ENCODE measurements at regions not wholly inside any gene's neighbourhood (a gene's known extent, or its start where the extent isn't known, plus 50 kb on each side); places are given as distances from the start of the nearest gene placed in this dataset.

DNA sequence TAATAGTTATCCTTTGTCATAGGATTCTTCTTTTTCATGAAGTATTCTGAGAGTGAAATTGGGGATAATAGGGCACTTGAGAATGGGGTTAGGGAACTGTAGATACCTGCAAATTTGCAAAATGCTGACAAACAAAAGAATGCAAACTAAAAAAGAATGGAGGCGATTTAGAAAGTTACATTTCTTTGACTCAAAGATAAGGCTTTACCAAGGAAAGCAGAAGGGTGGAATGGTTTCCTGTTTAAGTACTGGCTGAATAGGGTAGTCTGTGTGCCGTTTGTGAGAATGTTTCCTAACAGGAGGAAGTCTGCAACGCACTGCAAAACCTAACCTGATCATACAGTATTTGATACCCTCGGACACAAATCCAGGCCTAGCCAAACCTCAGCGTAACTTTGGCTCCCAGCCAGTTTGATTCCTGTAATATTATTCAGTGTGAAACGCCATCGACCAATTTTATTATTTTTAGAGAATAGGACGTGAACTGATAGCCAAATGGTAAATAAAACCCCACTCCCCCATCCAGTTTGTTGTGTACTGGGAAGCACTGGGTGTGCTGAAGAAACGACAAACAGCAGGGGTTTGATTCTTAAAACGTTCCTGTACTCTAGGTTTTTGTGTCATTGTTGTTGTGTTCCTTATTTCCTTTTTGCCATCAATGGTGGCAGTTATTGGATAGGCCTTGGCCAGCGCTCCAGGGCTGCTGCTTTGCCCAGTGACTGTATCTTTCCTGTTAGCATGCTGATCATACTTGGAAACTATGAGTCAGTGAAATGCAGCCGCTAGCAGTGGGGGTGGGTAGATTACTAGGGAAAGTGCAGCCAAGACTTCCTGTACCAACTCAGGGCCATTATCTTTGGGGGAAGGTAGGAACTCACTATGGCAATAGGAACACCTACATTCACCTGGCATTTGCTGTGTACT, 148.0 kb upstream of the TBL1XR1 start (continued):
- TF ChIP-seq, protein P1, sequence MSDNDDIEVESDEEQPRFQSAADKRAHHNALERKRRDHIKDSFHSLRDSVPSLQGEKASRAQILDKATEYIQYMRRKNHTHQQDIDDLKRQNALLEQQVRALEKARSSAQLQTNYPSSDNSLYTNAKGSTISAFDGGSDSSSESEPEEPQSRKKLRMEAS (IDR thresholded peaks at IDR 0.05) = no peak; the same call in 1 of the 2 replicates
- TF ChIP-seq BRD4 (CRISPR knock-in tag; IDR thresholded peaks at IDR 0.05) = no peak
- TF ChIP-seq, protein P2, sequence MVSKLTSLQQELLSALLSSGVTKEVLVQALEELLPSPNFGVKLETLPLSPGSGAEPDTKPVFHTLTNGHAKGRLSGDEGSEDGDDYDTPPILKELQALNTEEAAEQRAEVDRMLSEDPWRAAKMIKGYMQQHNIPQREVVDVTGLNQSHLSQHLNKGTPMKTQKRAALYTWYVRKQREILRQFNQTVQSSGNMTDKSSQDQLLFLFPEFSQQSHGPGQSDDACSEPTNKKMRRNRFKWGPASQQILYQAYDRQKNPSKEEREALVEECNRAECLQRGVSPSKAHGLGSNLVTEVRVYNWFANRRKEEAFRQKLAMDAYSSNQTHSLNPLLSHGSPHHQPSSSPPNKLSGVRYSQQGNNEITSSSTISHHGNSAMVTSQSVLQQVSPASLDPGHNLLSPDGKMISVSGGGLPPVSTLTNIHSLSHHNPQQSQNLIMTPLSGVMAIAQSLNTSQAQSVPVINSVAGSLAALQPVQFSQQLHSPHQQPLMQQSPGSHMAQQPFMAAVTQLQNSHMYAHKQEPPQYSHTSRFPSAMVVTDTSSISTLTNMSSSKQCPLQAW (CRISPR knock-in tag; IDR thresholded peaks at IDR 0.05) = peak; percentile 57; the same call in 1 of the 2 replicates
- no peak for TF ChIP-seq ZNF703 (CRISPR knock-in tag; IDR thresholded peaks at IDR 0.05; ENCODE audit: borderline replicate concordance)
- TF ChIP-seq, protein P3, sequence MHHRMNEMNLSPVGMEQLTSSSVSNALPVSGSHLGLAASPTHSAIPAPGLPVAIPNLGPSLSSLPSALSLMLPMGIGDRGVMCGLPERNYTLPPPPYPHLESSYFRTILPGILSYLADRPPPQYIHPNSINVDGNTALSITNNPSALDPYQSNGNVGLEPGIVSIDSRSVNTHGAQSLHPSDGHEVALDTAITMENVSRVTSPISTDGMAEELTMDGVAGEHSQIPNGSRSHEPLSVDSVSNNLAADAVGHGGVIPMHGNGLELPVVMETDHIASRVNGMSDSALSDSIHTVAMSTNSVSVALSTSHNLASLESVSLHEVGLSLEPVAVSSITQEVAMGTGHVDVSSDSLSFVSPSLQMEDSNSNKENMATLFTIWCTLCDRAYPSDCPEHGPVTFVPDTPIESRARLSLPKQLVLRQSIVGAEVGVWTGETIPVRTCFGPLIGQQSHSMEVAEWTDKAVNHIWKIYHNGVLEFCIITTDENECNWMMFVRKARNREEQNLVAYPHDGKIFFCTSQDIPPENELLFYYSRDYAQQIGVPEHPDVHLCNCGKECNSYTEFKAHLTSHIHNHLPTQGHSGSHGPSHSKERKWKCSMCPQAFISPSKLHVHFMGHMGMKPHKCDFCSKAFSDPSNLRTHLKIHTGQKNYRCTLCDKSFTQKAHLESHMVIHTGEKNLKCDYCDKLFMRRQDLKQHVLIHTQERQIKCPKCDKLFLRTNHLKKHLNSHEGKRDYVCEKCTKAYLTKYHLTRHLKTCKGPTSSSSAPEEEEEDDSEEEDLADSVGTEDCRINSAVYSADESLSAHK (CRISPR knock-in tag; IDR thresholded peaks at IDR 0.05; ENCODE audit: borderline replicate concordance) = no peak
- no peak for TF ChIP-seq ZSCAN22 (CRISPR knock-in tag; IDR thresholded peaks at IDR 0.05)
- no peak for TF ChIP-seq SRY (CRISPR knock-in tag; IDR thresholded peaks at IDR 0.05)
- TF ChIP-seq HOXA5 (CRISPR knock-in tag; IDR thresholded peaks at IDR 0.05) = no peak
- no peak for TF ChIP-seq SALL2 (CRISPR knock-in tag; IDR thresholded peaks at IDR 0.05)
- no peak for TF ChIP-seq ZNF670 (CRISPR knock-in tag; IDR thresholded peaks at IDR 0.05; ENCODE audit: borderline replicate concordance)
- TF ChIP-seq, protein P4, sequence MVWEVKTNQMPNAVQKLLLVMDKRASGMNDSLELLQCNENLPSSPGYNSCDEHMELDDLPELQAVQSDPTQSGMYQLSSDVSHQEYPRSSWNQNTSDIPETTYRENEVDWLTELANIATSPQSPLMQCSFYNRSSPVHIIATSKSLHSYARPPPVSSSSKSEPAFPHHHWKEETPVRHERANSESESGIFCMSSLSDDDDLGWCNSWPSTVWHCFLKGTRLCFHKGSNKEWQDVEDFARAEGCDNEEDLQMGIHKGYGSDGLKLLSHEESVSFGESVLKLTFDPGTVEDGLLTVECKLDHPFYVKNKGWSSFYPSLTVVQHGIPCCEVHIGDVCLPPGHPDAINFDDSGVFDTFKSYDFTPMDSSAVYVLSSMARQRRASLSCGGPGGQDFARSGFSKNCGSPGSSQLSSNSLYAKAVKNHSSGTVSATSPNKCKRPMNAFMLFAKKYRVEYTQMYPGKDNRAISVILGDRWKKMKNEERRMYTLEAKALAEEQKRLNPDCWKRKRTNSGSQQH (CRISPR knock-in tag; IDR thresholded peaks at IDR 0.05; ENCODE audit: low read depth) = no peak
- TF ChIP-seq ZNF451 (CRISPR knock-in tag; IDR thresholded peaks at IDR 0.05) = no peak
- TF ChIP-seq ZNF468 (CRISPR knock-in tag; IDR thresholded peaks at IDR 0.05) = no peak
- no peak for TF ChIP-seq ZNF629 (CRISPR knock-in tag; conservative IDR thresholded peaks at IDR 0.05)
- TF ChIP-seq, protein P5, sequence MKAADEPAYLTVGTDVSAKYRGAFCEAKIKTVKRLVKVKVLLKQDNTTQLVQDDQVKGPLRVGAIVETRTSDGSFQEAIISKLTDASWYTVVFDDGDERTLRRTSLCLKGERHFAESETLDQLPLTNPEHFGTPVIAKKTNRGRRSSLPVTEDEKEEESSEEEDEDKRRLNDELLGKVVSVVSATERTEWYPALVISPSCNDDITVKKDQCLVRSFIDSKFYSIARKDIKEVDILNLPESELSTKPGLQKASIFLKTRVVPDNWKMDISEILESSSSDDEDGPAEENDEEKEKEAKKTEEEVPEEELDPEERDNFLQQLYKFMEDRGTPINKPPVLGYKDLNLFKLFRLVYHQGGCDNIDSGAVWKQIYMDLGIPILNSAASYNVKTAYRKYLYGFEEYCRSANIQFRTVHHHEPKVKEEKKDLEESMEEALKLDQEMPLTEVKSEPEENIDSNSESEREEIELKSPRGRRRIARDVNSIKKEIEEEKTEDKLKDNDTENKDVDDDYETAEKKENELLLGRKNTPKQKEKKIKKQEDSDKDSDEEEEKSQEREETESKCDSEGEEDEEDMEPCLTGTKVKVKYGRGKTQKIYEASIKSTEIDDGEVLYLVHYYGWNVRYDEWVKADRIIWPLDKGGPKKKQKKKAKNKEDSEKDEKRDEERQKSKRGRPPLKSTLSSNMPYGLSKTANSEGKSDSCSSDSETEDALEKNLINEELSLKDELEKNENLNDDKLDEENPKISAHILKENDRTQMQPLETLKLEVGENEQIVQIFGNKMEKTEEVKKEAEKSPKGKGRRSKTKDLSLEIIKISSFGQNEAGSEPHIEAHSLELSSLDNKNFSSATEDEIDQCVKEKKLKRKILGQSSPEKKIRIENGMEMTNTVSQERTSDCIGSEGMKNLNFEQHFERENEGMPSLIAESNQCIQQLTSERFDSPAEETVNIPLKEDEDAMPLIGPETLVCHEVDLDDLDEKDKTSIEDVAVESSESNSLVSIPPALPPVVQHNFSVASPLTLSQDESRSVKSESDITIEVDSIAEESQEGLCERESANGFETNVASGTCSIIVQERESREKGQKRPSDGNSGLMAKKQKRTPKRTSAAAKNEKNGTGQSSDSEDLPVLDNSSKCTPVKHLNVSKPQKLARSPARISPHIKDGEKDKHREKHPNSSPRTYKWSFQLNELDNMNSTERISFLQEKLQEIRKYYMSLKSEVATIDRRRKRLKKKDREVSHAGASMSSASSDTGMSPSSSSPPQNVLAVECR (CRISPR knock-in tag; IDR thresholded peaks at IDR 0.05; ENCODE audit: borderline replicate concordance) = no peak
- no peak for TF ChIP-seq ZNF343 (CRISPR knock-in tag; IDR thresholded peaks at IDR 0.05)
- no peak for TF ChIP-seq HOXA9 (CRISPR knock-in tag; IDR thresholded peaks at IDR 0.05; ENCODE audit: borderline replicate concordance)
- TF ChIP-seq, protein P6, sequence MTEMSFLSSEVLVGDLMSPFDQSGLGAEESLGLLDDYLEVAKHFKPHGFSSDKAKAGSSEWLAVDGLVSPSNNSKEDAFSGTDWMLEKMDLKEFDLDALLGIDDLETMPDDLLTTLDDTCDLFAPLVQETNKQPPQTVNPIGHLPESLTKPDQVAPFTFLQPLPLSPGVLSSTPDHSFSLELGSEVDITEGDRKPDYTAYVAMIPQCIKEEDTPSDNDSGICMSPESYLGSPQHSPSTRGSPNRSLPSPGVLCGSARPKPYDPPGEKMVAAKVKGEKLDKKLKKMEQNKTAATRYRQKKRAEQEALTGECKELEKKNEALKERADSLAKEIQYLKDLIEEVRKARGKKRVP (CRISPR knock-in tag; IDR thresholded peaks at IDR 0.05) = no peak
